HUDEP-2 (cell line): ENCODE measurements at regions not wholly inside any gene's neighbourhood (a gene's known extent, or its start where the extent isn't known, plus 50 kb on each side); places are given as distances from the start of the nearest gene placed in this dataset.

Experiments used
- DNase-seq, 76 experiments: peaks; one replicate each; lab custom pipeline; 2025; ENCODE audit not compliant: unreplicated experiment in 76 of 76; lab: John Stamatoyannopoulos, UW

DNA sequence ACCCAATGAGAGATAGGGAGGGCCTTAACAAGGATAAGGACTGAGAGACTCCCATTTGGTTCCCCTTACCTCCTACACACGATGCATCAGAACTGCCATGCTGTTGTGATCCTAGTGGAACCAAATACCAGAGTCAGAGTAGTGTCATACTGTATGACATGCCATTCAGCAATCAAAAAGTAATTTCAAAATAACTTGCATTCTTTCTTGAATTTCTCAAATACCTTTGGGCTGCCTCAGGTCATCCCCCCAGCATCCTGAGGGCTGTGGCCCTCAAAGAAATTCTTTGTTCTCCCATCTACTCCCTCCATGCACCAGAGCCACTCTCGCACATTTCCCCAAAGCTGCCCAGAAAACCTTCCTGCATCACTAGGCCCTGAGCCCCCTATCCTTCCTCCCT lies 68.9 kb upstream of the PPP2R3A start:
- no peak for DNase-seq

DNA sequence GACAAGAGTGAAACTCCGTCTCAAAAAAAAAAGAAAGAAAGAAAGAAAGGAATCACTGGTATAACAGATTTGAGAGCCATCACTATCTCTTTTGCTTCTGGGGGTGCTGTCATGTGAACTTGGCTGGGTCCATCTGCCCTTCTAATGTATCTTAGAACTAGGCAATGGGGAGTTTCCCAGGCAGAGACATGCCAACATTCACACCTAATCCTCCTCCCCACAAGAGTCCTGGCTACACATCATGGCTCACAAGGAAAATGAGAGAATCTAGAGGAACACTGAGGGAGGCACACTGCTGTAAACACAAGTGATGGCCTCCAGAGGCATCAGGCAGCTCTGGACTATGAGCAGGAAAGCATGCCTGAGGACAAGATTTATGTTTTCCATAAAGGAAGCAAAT lies 67.8 kb upstream of the PPP2R3A start:
- no peak for DNase-seq

DNA sequence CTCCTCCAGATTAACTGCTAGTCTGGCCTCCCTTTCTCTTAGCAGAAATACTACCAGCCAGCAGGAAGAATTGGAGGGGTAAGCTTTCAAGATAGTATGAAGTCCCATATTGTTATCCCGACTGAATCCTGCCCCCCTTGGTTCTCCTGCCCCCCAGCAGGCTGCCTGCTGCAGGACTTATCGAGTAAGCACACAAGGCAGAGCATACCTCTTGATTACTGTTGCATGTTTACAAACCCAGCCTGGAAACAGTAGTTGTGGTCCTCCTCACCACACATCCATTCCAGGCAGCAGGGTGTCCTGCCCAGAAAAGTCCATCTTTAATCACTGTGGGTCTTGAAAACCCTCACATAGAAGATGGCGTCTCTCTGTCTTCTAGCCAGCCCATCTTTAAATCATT lies 66.8 kb upstream of the PPP2R3A start:
- DNase-seq: no peak

DNA sequence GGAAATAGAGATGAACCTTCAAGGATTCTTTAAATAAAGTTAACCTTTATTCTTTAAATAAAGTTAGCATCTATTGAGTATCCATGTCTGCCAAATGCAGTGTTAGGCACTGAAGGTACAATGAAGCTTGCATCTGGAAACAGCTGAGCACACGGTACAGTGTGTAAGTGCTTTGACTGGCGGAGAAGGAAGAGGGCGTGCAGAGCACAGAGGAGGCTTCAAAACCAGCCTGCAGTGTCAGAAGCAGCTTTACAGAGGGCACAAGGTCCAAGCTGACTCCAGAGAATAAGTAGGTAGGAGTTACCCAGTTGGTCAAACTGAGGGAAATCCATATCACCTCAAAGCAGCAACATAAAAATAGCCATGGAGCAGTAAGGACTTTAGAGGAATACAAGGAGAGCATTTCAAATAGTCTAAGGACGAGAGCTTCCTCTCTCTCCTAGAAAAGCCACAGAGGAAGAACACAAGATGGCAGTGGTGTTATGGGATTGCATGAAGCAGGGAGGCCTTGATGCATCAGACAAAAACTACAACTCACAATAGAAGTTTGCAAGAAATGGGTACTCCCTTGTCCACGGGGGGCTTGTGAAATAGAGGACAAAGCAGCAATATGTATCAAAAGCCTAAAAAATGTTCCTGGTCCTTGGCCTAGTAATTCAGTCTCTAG lies 60.3 kb upstream of the PPP2R3A start:
- DNase-seq: no peak

DNA sequence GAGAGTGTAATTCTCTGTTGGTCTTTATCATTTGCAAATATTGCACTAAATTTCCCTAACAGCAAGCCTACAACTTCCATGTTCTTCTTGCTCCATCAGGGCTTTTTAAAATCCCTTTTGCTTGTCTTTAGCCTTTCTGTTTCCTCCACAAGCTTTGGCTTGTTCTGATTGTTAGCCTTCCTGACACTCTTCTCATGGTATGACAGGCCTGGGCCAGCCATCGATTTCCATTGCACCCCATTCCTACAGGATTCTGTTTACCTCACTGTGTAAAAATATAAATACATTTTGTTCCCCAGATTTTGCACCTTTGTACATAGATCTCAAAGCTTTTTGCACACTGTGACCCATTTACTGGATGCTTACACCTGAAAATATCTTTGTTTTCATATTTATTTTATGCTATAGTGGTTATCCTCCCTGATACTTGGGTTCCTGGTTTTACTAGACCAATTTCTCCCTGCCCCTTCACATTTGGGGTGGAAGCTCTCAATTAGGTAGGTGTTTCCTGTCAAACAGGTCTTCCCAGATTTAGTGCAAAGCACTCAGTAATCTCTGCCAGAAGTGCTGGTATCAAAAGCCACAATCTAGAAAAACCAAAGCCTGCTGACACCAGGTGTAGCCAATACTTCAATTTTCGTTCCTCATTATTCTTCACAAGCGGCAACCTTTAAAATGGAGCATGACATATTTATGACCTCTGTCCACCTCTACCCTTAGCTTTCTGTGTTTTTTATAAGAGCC lies 57.9 kb upstream of the PPP2R3A start:
- no peak for DNase-seq

DNA sequence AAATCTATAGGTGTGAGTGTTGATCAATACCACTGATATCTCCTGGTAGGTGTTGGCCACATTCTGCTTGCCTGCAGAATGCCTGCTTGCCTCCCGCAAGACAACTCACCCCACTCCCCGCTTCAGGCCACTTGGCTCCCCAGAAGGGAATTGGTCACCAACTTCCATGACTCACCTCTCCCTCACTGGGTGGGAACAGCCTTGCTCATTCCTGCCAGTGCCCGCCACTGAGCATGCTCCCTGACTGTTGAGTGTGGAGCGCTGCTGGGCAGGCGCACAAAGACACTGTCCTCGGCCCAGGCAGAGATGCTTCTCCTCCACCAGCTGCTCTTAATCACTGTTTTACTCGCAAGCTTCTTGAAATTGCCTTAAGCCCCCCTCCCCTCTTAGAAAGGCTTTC lies 57.3 kb upstream of the PPP2R3A start:
- DNase-seq: no peak

DNA sequence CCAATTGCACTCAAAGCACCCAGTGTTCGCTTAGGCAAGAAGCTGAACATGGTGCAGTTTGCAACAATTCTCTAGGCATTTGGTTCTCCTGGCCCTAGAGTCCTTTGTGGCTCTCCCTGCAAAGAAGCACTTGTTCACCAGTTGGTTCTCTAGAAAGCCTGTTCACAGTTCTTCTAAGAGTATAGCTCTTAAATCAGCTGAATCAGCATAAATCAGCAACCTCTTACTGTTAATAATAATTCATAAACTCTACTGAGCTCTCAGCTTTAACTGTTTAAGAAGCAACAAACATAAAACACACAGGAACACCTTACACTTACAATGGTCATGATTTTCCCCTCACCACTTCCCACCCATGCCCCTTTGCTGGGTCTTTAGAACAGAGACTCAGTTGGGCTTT lies 56.8 kb upstream of the PPP2R3A start:
- no peak for DNase-seq

DNA sequence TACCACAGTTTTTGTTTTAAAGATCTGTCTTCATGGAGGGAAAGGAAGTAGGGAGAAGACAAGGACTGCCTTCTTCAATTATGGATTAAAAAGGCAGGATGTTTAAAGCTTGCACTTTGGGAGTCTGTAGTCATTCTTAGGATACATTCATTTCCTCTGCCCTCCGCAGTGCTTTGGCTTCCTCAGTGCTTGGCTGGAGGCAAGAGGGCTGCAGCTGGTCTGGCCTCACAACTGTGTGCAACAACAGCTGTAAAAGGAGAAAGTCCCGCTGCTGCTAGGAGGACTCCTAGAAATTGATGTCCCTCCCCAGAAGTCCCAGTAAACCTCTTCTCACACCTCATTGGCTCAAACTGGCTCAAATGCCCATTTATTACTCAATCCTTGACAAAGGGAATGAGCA lies 54.4 kb upstream of the PPP2R3A start:
- no peak for DNase-seq

DNA sequence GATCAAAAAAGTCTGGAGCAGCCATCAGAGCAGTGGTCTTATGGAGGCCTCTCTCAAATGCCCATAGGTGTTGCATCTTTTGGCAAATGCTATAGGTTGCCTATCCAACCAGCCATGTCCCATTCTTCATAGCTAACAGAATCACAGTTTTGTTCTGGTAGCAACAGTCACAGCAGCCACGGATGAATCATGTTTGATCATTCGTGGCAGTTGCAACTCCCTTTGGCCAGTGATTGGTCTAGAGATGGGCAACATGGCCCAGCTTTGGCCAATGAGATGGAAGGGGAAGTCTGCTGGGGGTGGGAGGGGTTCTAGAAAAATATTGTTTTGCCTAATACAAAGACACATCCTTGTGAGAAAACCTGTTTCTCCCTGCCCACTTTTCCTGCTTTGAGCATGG lies 50.3 kb upstream of the PPP2R3A start:
- DNase-seq: no peak
